ENCODE measurements at regions not wholly inside any gene's neighbourhood (a gene's known extent, or its start where the extent isn't known, plus 50 kb on each side); places are given as distances from the start of the nearest gene placed in this dataset.

- Histone ChIP-seq H3K4me3 (ENCODE audit: low read depth, low read length) (no peak overlapping the region), H3K4me1 (no peaks in the 10 kb centered on the region), H3K9me3 (no peaks in the 10 kb centered on the region), H3K36me3 (ENCODE audit: control insufficient read depth, insufficient read depth, low read length) (no peaks in the 10 kb centered on the region), H3K27me3 (replicated peaks; ENCODE audit: control insufficient read depth, insufficient read depth, low read length) (no peaks in the 10 kb centered on the region)
- Mint-ChIP-seq H3K27me3 (ENCODE audit: insufficient read depth, unreplicated experiment) (no peaks in the 10 kb centered on the region), H3K4me1 (ENCODE audit: low read depth, unreplicated experiment) (no peaks in the 10 kb centered on the region), H3K27ac (ENCODE audit: unreplicated experiment) (no peak overlapping the region), H3K9me3 (ENCODE audit: unreplicated experiment) (no peaks in the 10 kb centered on the region), H3K36me3 (ENCODE audit: insufficient read depth, unreplicated experiment) (no peaks in the 10 kb centered on the region), H3K4me3 (ENCODE audit: unreplicated experiment) (no peak overlapping the region)
- BruUV-seq (replicated peaks), result no TSS peak
- DNase-seq, result no peak
- TF ChIP-seq CTCF (IDR thresholded peaks at IDR 0.05; ENCODE audit: insufficient read depth in 1 of 2, low read depth in 1 of 2, low read length in 1 of 2, severe bottlenecking in 1 of 2, unreplicated experiment in 1 of 2), result no peak
- intact Hi-C loops (cut with micrococcal nuclease; ENCODE audit: unreplicated experiment), result no loop called here
- ChIA-PET POLR2A (no interaction called here), CTCF (no interaction called here)
These were observed 994.0 kb downstream of the ARAP2 start for GRCh38 chr4:35250331-35250730.

GRCh38 chr4:35250761-35251160 lies 993.6 kb downstream of the ARAP2 start:
- TF ChIP-seq CTCF (IDR thresholded peaks at IDR 0.05; ENCODE audit: insufficient read depth in 1 of 2, low read depth in 1 of 2, low read length in 1 of 2, severe bottlenecking in 1 of 2, unreplicated experiment in 1 of 2), result no peak
- H3K36me3 ChIP-seq (ENCODE audit: control insufficient read depth, insufficient read depth, low read length), result no peaks in the 10 kb centered on the region
- Mint-ChIP-seq H3K27ac (ENCODE audit: unreplicated experiment) (no peak overlapping the region), H3K36me3 (ENCODE audit: insufficient read depth, unreplicated experiment) (no peaks in the 10 kb centered on the region), H3K4me1 (ENCODE audit: low read depth, unreplicated experiment) (no peaks in the 10 kb centered on the region), H3K27me3 (ENCODE audit: insufficient read depth, unreplicated experiment) (no peaks in the 10 kb centered on the region), H3K9me3 (ENCODE audit: unreplicated experiment) (no peaks in the 10 kb centered on the region), H3K4me3 (ENCODE audit: unreplicated experiment) (no peak overlapping the region)
- H3K27me3 ChIP-seq (replicated peaks; ENCODE audit: control insufficient read depth, insufficient read depth, low read length), result no peaks in the 10 kb centered on the region
- no peak for DNase-seq
- intact Hi-C loops (cut with micrococcal nuclease; ENCODE audit: unreplicated experiment), result no loop called here
- H3K4me3 ChIP-seq (ENCODE audit: low read depth, low read length), result no peak overlapping the region
- ChIA-PET CTCF (no interaction called here), POLR2A (no interaction called here)
- no TSS peak for BruUV-seq (replicated peaks)
- H3K4me1 ChIP-seq, result no peaks in the 10 kb centered on the region
- H3K9me3 ChIP-seq, result no peaks in the 10 kb centered on the region

GRCh38 chr4:35252071-35252470 lies 992.2 kb downstream of the ARAP2 start:
- DNase-seq, result no peak
- ChIA-PET CTCF (no interaction called here), POLR2A (no interaction called here)
- BruUV-seq (replicated peaks), result no TSS peak
- Mint-ChIP-seq H3K4me3 (ENCODE audit: unreplicated experiment) (no peak overlapping the region), H3K4me1 (ENCODE audit: low read depth, unreplicated experiment) (no peaks in the 10 kb centered on the region), H3K9me3 (ENCODE audit: unreplicated experiment) (no peaks in the 10 kb centered on the region), H3K27ac (ENCODE audit: unreplicated experiment) (no peak overlapping the region), H3K27me3 (ENCODE audit: insufficient read depth, unreplicated experiment) (no peaks in the 10 kb centered on the region), H3K36me3 (ENCODE audit: insufficient read depth, unreplicated experiment) (no peaks in the 10 kb centered on the region)
- intact Hi-C loops (cut with micrococcal nuclease; ENCODE audit: unreplicated experiment), result no loop called here
- Histone ChIP-seq H3K4me3 (ENCODE audit: low read depth, low read length) (no peak overlapping the region), H3K36me3 (ENCODE audit: control insufficient read depth, insufficient read depth, low read length) (no peaks in the 10 kb centered on the region), H3K9me3 (no peaks in the 10 kb centered on the region), H3K27me3 (replicated peaks; ENCODE audit: control insufficient read depth, insufficient read depth, low read length) (no peaks in the 10 kb centered on the region), H3K4me1 (no peaks in the 10 kb centered on the region)
- TF ChIP-seq CTCF (IDR thresholded peaks at IDR 0.05; ENCODE audit: insufficient read depth in 1 of 2, low read depth in 1 of 2, low read length in 1 of 2, severe bottlenecking in 1 of 2, unreplicated experiment in 1 of 2), result no peak

All from Caco-2 (cell line).